ENCODE measurements at regions not wholly inside any gene's neighbourhood (a gene's known extent, or its start where the extent isn't known, plus 50 kb on each side); places are given as distances from the start of the nearest gene placed in this dataset.

- Histone ChIP-seq H3K27ac (no peak overlapping the region), H3K27me3 (no peaks in the 10 kb centered on the region), H3K9me3 (no peaks in the 10 kb centered on the region), H3K36me3 (no peaks in the 10 kb centered on the region), H3K4me3 (replicated peaks in 1 of 3) (no peak overlapping the region), H3K4me1 (no peaks in the 10 kb centered on the region)
- TF ChIP-seq POLR2A (IDR thresholded peaks at IDR 0.05) (no peak), CTCF (IDR thresholded peaks at IDR 0.05) (no peak)
- intact Hi-C loops (cut with DNase I): no loop called here
- no peak for DNase-seq
- WGBS, 2 donors: 75 to 95% methylated on average over 3 of the region's 3 CpGs
Measured at GRCh38 chr12:115323223-115323905, 639.4 kb upstream of the TBX3 start.

DNA sequence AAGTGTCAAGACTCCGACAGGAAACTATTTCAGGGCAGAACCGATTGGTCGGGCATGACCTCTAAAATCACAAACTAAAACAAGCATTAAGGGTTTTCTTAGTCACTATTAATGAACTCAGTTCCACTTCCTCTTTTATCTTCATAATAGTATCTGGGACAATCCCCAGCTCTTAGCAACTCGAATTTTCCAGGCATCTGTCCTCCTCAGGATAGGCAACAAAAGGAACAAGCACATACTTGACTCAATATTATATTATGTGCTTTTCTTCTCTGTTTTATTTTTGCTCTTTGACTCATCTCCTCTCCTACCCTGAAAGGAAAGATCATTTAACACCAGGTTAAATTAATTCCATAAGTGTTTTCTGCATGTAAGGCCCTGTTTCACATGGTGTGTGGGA, 638.3 kb upstream of the TBX3 start:
- intact Hi-C loops (cut with DNase I): no loop called here
- no peak overlapping the region for H3K27ac ChIP-seq
- no peak overlapping the region for H3K4me3 ChIP-seq (replicated peaks in 1 of 3)
- H3K27me3 ChIP-seq: no peaks in the 10 kb centered on the region
- H3K36me3 ChIP-seq: no peaks in the 10 kb centered on the region
- TF ChIP-seq POLR2A (IDR thresholded peaks at IDR 0.05) (no peak), CTCF (IDR thresholded peaks at IDR 0.05) (no peak)
- 21 to 32% methylated on average over 4 of the region's 4 CpGs for WGBS, 2 donors
- H3K9me3 ChIP-seq: no peaks in the 10 kb centered on the region
- no peaks in the 10 kb centered on the region for H3K4me1 ChIP-seq
- no peak for DNase-seq

DNA sequence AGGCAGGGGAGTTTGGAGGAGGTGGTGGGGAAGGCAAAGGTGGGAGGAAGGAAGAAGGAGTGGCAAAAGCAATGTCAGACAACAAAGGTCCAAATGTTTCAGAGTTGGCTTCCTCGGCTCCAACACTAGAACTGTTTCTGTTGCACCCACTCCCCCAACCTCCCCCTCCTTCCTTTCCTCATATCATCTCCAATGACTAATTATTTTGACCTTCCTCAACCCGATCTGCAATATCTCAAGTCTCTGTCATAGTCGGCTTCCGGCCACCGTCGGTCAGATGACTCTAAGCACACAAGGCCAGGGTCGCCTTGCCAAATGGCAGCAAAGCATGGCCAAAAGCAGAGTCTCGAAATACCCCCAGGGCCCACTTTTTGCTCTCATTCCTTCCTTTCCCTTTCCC, 637.0 kb upstream of the TBX3 start:
- H3K27me3 ChIP-seq: no peaks in the 10 kb centered on the region
- H3K4me3 ChIP-seq (replicated peaks in 1 of 3): no peak overlapping the region
- WGBS, 2 donors: 65 to 91% methylated on average over 8 of the region's 8 CpGs
- no peak overlapping the region for H3K27ac ChIP-seq
- TF ChIP-seq CTCF (IDR thresholded peaks at IDR 0.05): no peak
- TF ChIP-seq POLR2A (IDR thresholded peaks at IDR 0.05): no peak
- H3K36me3 ChIP-seq: no peaks in the 10 kb centered on the region
- H3K4me1 ChIP-seq: no peaks in the 10 kb centered on the region
- DNase-seq: peak in 1 of 2 donors; percentile 30
- intact Hi-C loops (cut with DNase I): no loop called here
- no peaks in the 10 kb centered on the region for H3K9me3 ChIP-seq

GRCh38 chr12:115320451-115320850, 636.5 kb upstream of the TBX3 start:
- intact Hi-C loops (cut with DNase I): no loop called here
- Histone ChIP-seq H3K27ac (no peak overlapping the region), H3K4me1 (no peaks in the 10 kb centered on the region), H3K4me3 (replicated peaks in 1 of 3) (no peak overlapping the region), H3K36me3 (no peaks in the 10 kb centered on the region), H3K27me3 (no peaks in the 10 kb centered on the region), H3K9me3 (no peaks in the 10 kb centered on the region)
- 90 to 93% methylated on average over 5 of the region's 5 CpGs for WGBS, 2 donors
- TF ChIP-seq POLR2A (IDR thresholded peaks at IDR 0.05) (no peak), CTCF (IDR thresholded peaks at IDR 0.05) (no peak)
- no peak for DNase-seq

DNA sequence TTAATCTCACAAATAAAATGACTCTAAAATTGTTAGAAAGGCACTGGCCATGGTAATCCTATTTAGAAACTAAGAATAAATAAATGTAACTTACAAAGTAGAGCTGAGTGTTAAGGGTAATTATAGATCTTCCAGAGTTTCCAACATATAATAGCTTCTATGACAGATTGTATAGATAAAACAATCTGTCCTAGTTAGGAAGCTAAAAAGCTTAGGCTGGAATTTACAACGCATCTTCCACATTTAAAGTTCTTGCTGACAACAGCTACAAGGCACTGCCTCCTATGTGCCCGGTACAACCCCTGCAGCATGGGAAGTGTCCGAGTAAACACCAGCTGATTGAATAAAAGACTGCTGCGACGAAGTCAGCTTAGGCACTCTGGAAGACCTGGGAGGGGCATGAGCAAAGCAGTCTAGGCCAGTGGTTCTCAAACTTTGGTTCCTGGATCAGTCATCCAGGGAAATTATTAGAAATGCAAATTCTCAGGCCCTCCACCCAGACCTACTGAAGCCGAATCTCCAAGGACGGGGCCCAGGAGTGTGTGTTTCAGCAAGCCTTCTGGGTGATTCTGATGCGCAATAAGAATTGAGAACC, 635.6 kb upstream of the TBX3 start:
- no peaks in the 10 kb centered on the region for H3K4me1 ChIP-seq
- no peak overlapping the region for H3K27ac ChIP-seq
- intact Hi-C loops (cut with DNase I): no loop called here
- H3K27me3 ChIP-seq: no peaks in the 10 kb centered on the region
- no peaks in the 10 kb centered on the region for H3K36me3 ChIP-seq
- 86 to 90% methylated on average over 8 of the region's 8 CpGs for WGBS, 2 donors
- TF ChIP-seq CTCF (IDR thresholded peaks at IDR 0.05) (no peak), POLR2A (IDR thresholded peaks at IDR 0.05) (no peak)
- H3K4me3 ChIP-seq (replicated peaks in 1 of 3): no peak overlapping the region
- H3K9me3 ChIP-seq: no peaks in the 10 kb centered on the region
- DNase-seq: no peak

Data from thyroid gland (tissue), 4 donors.